ENCODE measurements at regions not wholly inside any gene's neighbourhood (a gene's known extent, or its start where the extent isn't known, plus 50 kb on each side); places are given as distances from the start of the nearest gene placed in this dataset.

DNA sequence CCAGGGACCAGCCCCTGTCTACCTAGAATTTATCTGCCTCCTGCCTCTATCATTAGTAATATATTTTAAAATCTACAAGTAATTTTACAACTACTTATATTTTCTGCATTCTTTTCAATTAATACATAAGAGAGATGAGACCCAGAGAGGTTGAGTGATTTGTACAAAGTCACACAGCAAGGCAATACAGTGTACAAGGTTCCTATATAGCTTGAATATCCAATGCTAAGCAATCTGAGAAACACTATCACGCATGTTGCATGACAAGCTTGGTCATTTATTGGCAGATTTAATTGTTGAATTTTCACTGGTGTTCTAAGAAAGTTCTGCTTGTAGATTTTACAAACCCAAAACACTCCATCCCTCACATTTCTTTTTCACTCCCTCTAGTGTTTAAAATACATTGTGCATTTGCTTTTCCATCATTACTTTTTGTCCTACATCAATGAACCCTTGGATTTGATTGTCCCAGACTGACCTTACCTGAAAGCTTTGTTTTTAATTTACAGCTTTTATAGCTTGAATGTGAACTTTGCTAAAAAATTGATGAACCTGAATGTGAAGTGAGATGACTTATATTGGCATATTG, 520.9 kb upstream of the CITED2 start:
- TF ChIP-seq, protein P1, sequence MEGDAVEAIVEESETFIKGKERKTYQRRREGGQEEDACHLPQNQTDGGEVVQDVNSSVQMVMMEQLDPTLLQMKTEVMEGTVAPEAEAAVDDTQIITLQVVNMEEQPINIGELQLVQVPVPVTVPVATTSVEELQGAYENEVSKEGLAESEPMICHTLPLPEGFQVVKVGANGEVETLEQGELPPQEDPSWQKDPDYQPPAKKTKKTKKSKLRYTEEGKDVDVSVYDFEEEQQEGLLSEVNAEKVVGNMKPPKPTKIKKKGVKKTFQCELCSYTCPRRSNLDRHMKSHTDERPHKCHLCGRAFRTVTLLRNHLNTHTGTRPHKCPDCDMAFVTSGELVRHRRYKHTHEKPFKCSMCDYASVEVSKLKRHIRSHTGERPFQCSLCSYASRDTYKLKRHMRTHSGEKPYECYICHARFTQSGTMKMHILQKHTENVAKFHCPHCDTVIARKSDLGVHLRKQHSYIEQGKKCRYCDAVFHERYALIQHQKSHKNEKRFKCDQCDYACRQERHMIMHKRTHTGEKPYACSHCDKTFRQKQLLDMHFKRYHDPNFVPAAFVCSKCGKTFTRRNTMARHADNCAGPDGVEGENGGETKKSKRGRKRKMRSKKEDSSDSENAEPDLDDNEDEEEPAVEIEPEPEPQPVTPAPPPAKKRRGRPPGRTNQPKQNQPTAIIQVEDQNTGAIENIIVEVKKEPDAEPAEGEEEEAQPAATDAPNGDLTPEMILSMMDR (IDR thresholded peaks at IDR 0.05; ENCODE audit: insufficient read depth, low read depth, low read length), result no peak
- no peak for TF ChIP-seq EZH2 (IDR thresholded peaks at IDR 0.05; ENCODE audit: insufficient read depth, low read length)
